ENCODE measurements at regions not wholly inside any gene's neighbourhood (a gene's known extent, or its start where the extent isn't known, plus 50 kb on each side); places are given as distances from the start of the nearest gene placed in this dataset.
"Not testable (repeated sequence)": the region's sequence is repeated elsewhere in the genome, so short reads cannot be mapped to it uniquely, and the experiment has no call there.

DNA sequence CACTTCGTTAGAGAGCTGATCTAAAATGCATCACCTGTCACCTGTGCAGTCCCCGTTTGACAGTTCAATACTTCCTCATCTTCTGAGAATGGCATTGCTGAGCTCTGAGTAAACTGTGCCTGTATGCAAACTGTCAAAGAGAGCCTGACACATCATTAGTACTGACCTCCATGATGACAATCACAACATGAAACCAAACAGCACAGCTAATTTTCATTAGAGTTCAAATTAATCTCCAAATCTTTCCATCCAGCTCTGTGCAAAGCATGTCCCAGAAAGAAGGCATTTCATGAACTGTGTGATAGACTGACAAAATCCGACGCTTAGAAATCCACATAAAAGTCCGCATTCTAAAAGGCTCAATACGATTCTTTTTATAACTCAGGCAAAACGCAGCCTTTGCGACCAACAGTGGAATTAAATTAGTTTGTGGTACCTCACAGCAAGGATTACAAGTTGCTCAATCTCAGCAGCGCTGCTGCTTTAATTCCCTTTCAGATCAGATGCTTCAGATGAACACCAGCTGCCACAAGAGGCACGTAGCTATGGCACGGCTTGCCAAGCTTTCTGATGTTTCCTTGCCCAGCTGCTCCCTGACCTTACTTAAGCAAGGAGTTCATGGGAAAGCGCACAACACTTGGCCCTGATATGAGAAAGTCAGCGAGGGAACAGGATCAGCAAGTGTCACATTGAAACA lies 765.5 kb upstream of the PRMT6 start:
- no peak for DNase-seq

DNA sequence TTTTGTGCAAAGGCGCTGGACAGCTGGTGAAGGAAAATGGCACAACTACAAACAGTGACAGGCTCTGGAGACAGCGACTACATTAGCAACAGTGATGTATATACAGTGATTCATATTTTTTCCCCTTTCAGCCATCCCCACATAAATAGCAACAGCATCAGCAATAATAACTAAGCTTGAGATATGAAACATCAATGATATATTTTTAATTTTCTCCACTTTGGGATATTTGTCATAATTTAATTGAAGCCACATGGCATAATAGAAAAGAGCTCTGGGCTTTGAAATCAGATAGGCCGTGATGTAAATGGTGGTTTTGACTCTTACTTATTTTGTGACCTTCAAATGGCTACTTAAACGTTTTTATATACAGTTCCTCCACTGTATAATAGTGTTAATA lies 764.3 kb upstream of the PRMT6 start:
- no peak for DNase-seq

DNA sequence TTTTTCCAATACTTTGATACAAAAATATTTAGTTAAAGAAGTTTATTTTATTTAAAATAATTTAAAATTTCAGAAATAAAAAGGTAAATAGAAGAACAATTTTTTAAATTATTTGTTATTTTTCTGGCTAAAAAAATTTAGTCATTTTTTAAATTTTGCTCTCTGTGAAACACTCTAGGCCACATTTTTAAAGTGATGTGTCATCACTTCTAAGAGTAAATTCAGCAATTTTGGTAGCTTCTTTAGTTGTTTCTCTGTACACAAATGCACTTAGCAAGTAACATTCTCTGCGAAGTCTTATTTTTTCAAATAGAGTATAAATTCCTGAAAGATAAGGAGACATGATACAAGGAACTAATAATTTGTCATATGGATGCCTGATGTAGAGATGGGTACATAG lies 760.0 kb upstream of the PRMT6 start:
- no peak for DNase-seq

GRCh38 chr1:106304106-106304505 lies 752.4 kb upstream of the PRMT6 start:
- no peak for DNase-seq

- DNase-seq, result no peak
Measured at GRCh38 chr1:106319612-106320011, 736.9 kb upstream of the PRMT6 start.

DNA sequence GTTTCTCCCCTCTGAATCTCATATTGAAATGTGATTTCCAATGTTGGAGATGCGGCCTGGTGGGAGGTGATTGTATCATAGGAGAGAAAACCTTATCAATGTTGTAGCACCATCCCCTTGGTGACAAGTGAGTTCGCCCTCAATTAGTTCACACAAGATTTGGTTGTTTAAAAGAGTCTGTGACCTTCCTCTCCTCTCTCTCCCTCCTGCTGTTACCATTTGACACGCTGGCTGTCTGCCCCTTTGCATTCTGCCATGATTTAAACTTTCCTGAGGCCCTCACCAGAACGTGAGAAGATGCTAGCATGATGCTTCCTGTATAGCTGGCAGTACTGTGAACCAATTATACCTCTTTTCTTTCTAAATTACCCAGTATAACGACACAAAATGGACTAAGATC lies 730.9 kb upstream of the PRMT6 start:
- no peak for DNase-seq

DNA sequence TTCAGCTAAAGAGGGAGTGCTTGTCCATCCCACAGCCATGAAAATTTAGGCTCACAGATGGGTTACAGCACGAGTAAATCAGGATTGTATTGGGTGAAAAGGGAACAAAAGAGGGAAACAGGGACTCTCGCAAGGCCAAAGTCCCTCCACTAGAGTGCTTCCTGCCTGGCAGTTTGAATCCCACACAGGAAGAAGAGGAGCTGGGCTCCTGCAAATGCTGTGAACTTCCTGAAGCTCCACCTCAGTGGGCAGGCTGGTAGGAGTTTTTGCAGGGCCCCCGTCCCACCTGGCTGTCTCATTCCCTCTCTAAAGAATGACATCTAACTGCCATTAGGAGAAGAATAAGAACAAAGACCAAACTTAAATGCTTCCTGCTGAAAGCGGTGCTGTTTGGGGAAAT lies 712.0 kb upstream of the PRMT6 start:
- DNase-seq, result no peak

DNA sequence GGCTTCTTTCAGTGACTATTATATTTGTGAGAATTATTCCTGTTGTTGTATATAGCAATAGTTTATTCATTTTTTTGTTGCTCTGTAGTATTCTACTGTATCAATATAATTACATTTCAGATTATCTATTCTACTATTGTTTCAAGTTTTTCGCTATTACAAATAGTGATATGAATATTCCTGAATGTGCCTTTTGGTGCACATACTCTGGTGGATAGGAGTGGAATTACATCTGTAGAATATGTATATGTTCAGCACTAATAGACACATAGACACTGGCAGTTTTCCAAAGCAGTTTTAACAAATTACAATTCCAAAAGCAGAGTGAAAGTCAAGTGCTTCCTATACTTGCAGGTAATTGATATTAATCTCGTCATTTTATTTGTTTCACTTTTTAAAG lies 696.2 kb upstream of the PRMT6 start:
- no peak for DNase-seq

DNA sequence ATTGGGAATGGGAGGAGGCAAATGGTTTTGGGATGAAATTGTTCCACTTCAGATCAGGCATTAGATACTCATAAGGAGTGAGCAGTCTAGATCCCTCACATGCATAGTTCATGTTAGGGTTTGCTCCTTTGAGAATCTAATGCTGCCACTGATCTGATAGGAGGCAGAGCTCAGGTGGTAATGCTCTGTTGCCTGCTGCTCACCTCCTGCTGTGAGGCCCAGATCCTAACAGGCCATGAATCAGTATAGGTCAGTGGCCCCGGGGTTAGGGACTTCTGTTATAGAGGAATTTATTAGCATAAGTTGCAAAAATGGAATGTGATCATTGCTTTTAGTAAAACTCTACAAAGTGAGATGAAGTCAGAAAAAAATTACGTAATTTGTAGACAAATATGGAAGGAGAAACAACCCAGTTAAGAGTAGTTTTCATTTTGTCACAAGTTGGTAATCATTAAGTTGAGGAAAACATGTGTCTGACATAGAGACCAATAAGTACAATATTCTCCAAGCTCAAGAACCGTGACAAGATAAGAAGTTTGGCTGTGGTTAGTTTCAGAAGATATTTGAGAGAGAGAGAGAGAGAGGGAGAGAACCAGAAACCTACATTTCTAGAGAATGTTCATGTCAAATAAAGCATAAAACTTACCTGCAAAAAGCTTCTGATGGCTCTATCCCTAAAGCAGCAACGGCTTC lies 689.7 kb upstream of the PRMT6 start:
- DNase-seq, result no peak

DNA sequence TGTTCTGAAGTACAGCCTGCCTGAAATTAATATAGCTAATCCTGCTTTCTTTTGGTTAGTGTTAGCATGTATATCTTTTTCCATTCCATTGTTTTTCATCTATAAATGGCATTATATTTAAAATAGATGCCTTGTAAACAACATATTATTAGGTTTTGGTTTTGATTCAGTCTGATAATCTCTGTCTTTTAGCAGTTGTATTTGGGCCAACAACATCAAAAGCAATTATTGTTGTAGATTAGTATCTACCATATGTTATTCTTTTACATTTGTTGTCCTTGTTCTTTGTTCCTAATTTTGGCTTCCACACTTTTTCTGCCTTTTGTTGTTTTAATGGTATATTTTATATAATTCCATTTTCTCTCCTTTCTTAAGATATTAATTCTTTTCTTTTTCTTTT lies 678.2 kb upstream of the PRMT6 start:
- no peak for DNase-seq

DNA sequence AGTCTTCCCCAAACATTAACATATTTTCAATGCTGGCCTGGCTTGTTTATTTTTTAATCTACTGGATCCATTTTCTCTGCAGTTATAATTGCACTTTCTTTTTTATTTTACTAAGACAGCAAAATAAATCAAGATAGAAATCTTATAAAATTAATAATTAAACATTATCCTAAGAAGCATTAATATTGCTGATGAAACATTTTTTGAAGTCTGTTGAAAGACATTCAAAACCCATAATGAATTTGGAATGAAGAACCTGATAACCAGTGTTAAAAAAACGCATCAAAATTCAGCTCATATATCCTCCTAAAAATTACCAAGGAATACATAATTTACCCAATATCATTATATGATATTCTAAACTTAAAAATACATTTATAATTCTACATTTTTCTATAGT lies 675.7 kb upstream of the PRMT6 start:
- DNase-seq, result no peak

GRCh38 chr1:106389160-106389559 lies 667.3 kb upstream of the PRMT6 start:
- not testable (repeated sequence) for DNase-seq

DNA sequence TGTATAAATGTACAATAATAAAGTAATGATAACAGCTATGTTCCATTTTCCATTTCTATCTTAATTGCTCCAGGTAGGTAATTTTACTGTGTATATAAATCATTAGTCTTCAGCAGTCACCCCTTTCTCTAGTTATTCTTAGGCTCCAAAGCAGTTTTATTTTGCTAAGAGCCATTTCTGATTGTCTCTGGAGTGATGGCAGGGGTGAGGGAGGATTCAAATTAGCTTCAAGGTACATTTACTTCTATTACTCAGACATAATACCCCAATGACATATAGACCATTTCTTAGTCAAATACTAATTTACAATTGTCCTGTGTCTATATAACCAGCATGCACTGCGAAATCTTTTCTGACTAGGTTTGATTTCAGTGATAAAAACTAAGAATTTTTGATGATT lies 663.4 kb upstream of the PRMT6 start:
- no peak for DNase-seq

DNA sequence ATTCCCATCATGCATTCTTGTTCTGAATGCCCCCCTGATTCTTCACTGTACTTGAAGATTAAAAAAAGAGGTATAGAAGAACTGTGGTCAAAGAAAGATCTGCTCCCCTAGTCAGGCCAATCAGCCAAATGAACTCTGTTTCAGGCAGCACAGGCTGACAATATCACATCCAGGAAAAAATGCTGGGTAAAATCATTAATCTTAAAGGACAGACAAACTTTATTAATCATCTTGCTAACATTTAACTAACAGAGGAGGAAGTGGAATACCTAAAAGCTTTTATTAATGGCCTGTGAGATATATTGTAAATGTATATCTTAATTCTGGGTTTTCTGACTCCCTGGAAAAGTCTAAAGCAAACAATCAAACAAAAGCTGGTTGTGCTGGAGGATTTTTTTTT lies 660.5 kb upstream of the PRMT6 start:
- no peak for DNase-seq

GRCh38 chr1:106398391-106398790 lies 658.1 kb upstream of the PRMT6 start:
- DNase-seq, result no peak

GRCh38 chr1:106406114-106406513 lies 650.4 kb upstream of the PRMT6 start:
- no peak for DNase-seq

DNA sequence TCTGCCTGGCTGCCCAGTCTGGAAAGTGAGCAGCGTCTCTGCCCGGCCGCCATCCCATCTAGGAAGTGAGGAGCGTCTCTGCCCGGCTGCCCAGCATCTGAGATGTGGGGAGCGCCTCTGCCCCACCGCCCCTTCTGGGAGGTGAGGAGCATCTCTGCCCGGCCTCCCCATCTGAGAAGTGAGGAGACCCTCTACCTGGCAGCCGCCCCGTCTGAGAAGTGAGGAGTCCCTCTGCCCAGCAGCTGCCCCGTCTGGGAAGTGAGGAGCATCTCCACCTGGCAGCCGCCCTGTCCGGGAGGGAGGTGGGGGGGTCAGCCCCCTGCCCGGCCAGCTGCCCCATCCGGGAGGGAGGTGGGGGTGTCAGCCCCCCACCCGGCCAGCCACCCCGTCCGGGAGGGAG lies 644.2 kb upstream of the PRMT6 start:
- not testable (repeated sequence) for DNase-seq

GRCh38 chr1:106435269-106435668 lies 621.2 kb upstream of the PRMT6 start:
- DNase-seq, result no peak

- DNase-seq, result no peak
Measured at GRCh38 chr1:106439475-106439874, 617.0 kb upstream of the PRMT6 start.

GRCh38 chr1:106447466-106447865 lies 609.0 kb upstream of the PRMT6 start:
- no peak for DNase-seq

GRCh38 chr1:106456832-106457231 lies 599.6 kb upstream of the PRMT6 start:
- no peak for DNase-seq

- no peak for DNase-seq
Measured at GRCh38 chr1:106457368-106457767, 599.1 kb upstream of the PRMT6 start.

DNA sequence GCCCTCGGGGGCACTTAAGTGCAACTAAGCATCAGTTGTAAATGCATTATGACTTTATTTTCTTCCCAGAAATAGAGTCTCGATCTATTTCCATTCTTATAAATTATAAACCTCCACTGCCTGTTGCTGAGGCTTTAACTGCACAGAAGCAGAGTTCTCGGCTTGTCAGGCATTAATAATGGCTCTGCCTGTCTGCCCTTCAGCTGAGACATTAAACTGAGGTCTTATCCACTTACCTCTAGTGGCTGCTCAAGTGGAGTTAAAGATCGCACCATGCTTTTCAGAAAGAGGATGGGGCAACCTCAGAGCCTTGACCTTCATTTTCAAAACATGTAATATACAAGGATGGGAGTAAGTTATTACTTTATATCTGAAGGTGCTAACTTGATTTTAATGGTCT lies 597.6 kb upstream of the PRMT6 start:
- no peak for DNase-seq

- no peak for DNase-seq
Measured at GRCh38 chr1:106459418-106459817, 597.1 kb upstream of the PRMT6 start.

DNA sequence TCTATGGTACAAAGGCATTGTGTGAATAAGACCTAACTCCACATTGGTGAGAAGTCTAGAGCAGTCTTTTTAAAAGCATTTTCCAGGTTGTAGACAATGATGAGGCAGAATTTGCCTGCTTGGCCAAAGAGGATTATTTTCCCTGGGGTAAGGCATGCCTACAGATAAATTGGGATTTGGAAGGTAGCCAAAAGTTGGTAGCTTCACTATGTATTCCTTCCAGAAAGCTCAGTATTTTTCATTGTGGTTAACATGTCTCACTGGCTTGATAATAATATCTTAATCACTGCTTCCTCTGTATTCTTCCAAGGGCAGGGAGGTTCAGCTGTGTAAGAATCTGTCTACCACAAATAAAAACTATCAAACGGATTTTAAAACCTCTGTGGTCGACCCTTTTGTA lies 590.8 kb upstream of the PRMT6 start:
- no peak for DNase-seq
